Calu3 (cell line): ENCODE measurements at regions not wholly inside any gene's neighbourhood (a gene's known extent, or its start where the extent isn't known, plus 50 kb on each side); places are given as distances from the start of the nearest gene placed in this dataset.

ENCODE experiments used
- BruUV-seq: library from RNA; stranded (reverse); fragments of 400-500 nt; replicated peaks from 2 replicates; lab custom pipeline; 2021; lab: Mats Ljungman, UMichigan
- CTCF ChIA-PET: fragments of 300-600 bp; sonication (Branson Sonifier 250); formaldehyde crosslinking; loops from one replicate; lab custom pipeline; 2022; ENCODE audit warnings: antibody characterized with exemption; lab: Charles Lee
- DNase-seq: peaks from one replicate; pipeline ENCODE4 v3.0.0; 2022
- H3K27ac Mint-ChIP-seq: one replicate; pipeline ENCODE4 v1.8.0; 2022; ENCODE audit warnings: mixed read lengths; ENCODE audit not compliant: unreplicated experiment
- H3K27me3 Mint-ChIP-seq: one replicate; pipeline ENCODE4 v1.8.0; 2022; ENCODE audit warnings: mixed read lengths; ENCODE audit not compliant: unreplicated experiment
- H3K36me3 Mint-ChIP-seq: one replicate; pipeline ENCODE4 v1.8.0; 2022; ENCODE audit warnings: mild to moderate bottlenecking, moderate library complexity, mixed read lengths; ENCODE audit not compliant: insufficient read depth, unreplicated experiment
- H3K4me1 Mint-ChIP-seq: one replicate; pipeline ENCODE4 v1.8.0; 2022; ENCODE audit warnings: mild to moderate bottlenecking, low read depth, mixed read lengths; ENCODE audit not compliant: unreplicated experiment
- H3K4me3 Mint-ChIP-seq: one replicate; pipeline ENCODE4 v1.8.0; 2022; ENCODE audit warnings: mild to moderate bottlenecking, low read depth, moderate library complexity, mixed read lengths; ENCODE audit not compliant: unreplicated experiment
- H3K9me3 Mint-ChIP-seq: one replicate; pipeline ENCODE4 v1.8.0; 2022; ENCODE audit warnings: low read depth, mixed read lengths; ENCODE audit not compliant: unreplicated experiment
- CTCF ChIP-seq: fragments of 200-600 bp; IDR thresholded peaks from one replicate; pipeline ENCODE4 v1.8.0; 2022; ENCODE audit warnings: antibody characterized with exemption; ENCODE audit not compliant: unreplicated experiment
- intact Hi-C: fragments of 100-400 bp; cut with micrococcal nuclease; formaldehyde crosslinking; loops from one replicate; pipeline ENCODE4 v1.10.0; 2022; ENCODE audit not compliant: unreplicated experiment

GRCh38 chr6:45742591-45742990 is 273.1 kb downstream of the CLIC5 start:
- CTCF ChIA-PET: interaction anchor here (0.6 kb wide), 1 partner anchor 1095 kb away, joined by 9 read pairs; no protein-coding TSS in a partner anchor
- peaks cover 3% of the 10 kb centered on the region for H3K9me3 Mint-ChIP-seq

GRCh38 chr6:45741437-45742171 is 274.1 kb downstream of the CLIC5 start:
- CTCF ChIA-PET: no interaction called here
- BruUV-seq: no TSS peak
- no peaks in the 10 kb centered on the region for H3K36me3 Mint-ChIP-seq
- intact Hi-C loops: no loop called here
- no peaks in the 10 kb centered on the region for H3K4me1 Mint-ChIP-seq
- H3K4me3 Mint-ChIP-seq: no peak overlapping the region
- TF ChIP-seq CTCF: no peak
- peaks cover 10% of the 10 kb centered on the region for H3K27me3 Mint-ChIP-seq
- DNase-seq: no peak
- H3K9me3 Mint-ChIP-seq: no peaks in the 10 kb centered on the region
- H3K27ac Mint-ChIP-seq: no peak overlapping the region

More at GRCh38 chr6:45742591-45742990, 273.1 kb downstream of the CLIC5 start:
- no peak for DNase-seq
- H3K27ac Mint-ChIP-seq: no peak overlapping the region
- H3K36me3 Mint-ChIP-seq: no peaks in the 10 kb centered on the region
- TF ChIP-seq CTCF: no peak
- no TSS peak for BruUV-seq
- no peak overlapping the region for H3K4me3 Mint-ChIP-seq
- intact Hi-C loops: no loop called here
- H3K27me3 Mint-ChIP-seq: peaks cover 14% of the 10 kb centered on the region
- no peaks in the 10 kb centered on the region for H3K4me1 Mint-ChIP-seq

GRCh38 chr6:45739058-45739457 is 276.6 kb downstream of the CLIC5 start:
- Mint-ChIP-seq H3K27ac (no peak overlapping the region), H3K4me1 (no peaks in the 10 kb centered on the region), H3K27me3 (peaks cover 30% of the 10 kb centered on the region), H3K4me3 (no peak overlapping the region), H3K9me3 (no peaks in the 10 kb centered on the region), H3K36me3 (no peaks in the 10 kb centered on the region)
- intact Hi-C loops: no loop called here
- DNase-seq: no peak
- no peak for TF ChIP-seq CTCF
- CTCF ChIA-PET: no interaction called here
- BruUV-seq: no TSS peak

- Mint-ChIP-seq H3K4me1 (no peaks in the 10 kb centered on the region), H3K27me3 (peaks cover 40% of the 10 kb centered on the region), H3K9me3 (no peaks in the 10 kb centered on the region), H3K36me3 (no peaks in the 10 kb centered on the region), H3K27ac (no peak overlapping the region), H3K4me3 (no peak overlapping the region)
- CTCF ChIA-PET: no interaction called here
- no TSS peak for BruUV-seq
- TF ChIP-seq CTCF: no peak
- intact Hi-C loops: no loop called here
- DNase-seq: no peak
These were observed 277.6 kb downstream of the CLIC5 start for GRCh38 chr6:45738057-45738455.
